ENCODE measurements at regions not wholly inside any gene's neighbourhood (a gene's known extent, or its start where the extent isn't known, plus 50 kb on each side); places are given as distances from the start of the nearest gene placed in this dataset.
"Not testable (repeated sequence)": the region's sequence is repeated elsewhere in the genome, so short reads cannot be mapped to it uniquely, and the experiment has no call there.

DNA sequence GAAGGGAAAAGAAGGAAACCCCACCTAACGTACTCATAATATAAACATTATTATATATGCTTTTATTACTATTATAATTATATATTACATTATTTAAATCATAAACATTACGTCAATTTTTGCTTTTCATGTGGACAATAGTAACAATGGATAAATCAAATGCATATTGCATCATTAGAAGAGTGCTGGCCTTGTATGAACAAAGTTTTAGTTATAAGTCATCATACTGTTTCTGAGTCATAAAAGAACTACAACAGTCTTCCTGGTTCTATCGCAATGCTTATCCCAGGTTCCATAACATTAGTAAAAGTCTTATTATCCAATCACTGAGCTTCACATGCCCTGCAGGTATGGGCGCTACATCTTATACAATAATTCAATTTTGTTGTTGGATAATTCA is 154.8 kb downstream of the SPATA31A6 start:
- not testable (repeated sequence) for H4K12ac ChIP-seq (ENCODE audit: low read depth, low read length); H3K4me1 ChIP-seq (ENCODE audit: control insufficient read depth in 1 of 2, insufficient read depth in 2 of 2, low read length in 2 of 2); H3K23ac ChIP-seq (ENCODE audit: low read length); H3K79me1 ChIP-seq (ENCODE audit: low read length); H3K36me3 ChIP-seq (ENCODE audit: control insufficient read depth in 1 of 2, insufficient read depth in 2 of 2, low read length in 2 of 2); H3K9ac ChIP-seq (ENCODE audit: low read length); H2BK5ac ChIP-seq (ENCODE audit: low read depth, low read length, poor library complexity); H2BK120ac ChIP-seq (ENCODE audit: insufficient read depth, low read length, poor library complexity); H3K27ac ChIP-seq (ENCODE audit: low read depth, low read length); H3K27me3 ChIP-seq (ENCODE audit: insufficient read depth, low read length); H4K91ac ChIP-seq (ENCODE audit: low read depth, low read length); H4K8ac ChIP-seq (ENCODE audit: low read depth, low read length); H3K18ac ChIP-seq (ENCODE audit: low read length); H2AK5ac ChIP-seq (ENCODE audit: low read length); H2BK12ac ChIP-seq (ENCODE audit: low read length); DNase-seq; H2AFZ ChIP-seq (ENCODE audit: insufficient read depth, low read length, poor library complexity); H3K4me3 ChIP-seq (ENCODE audit: low read depth, low read length); H3K9me3 ChIP-seq (ENCODE audit: insufficient read depth, low read depth, low read length); H3K79me2 ChIP-seq (ENCODE audit: control insufficient read depth, insufficient read depth, low read length, poor library complexity); H3K4me2 ChIP-seq (ENCODE audit: low read length); H3K4ac ChIP-seq (ENCODE audit: low read depth, low read length); H3K14ac ChIP-seq (ENCODE audit: low read length)
- no CpG with 5 or more reads among the region's 4 CpGs for WGBS (ENCODE audit: extremely low coverage, insufficient coverage, insufficient read length)

DNA sequence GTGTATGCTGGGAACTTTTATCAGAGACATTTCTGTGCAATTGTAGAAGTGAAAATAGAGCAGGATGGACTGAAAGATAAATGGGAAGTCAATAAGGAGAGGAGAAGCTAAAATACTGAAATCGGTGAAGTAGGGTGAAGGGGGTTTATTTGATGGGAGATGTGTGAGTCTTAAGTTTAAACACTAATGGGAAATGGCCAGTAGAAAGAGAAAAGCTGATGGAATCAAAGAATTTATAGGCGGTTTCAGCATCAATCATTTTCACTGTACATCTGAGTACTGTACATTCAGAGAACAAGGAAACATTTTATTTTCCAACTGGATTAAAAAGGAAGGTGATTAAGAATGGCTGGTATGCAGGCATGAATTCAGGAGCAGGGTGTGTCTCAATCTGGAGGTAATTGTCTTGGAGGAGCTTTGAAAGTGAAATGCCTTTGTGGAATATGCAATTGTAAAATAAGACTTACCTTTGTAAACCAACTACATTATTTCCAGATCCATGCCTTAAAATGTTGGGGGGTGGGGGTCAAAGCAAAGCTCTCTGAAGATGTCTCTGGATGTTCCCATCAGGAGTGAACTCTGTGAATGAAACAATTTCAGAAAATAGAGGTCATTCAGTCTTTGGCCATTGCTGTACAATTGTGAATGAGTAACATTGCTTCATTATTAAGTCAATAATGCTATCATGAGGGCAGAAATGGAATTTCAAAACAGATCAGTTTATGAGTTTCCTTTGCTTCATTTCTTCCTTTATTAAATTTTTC is 156.4 kb downstream of the SPATA31A6 start:
- H2AFZ ChIP-seq (ENCODE audit: insufficient read depth, low read length, poor library complexity); H2BK120ac ChIP-seq (ENCODE audit: insufficient read depth, low read length, poor library complexity); H4K12ac ChIP-seq (ENCODE audit: low read depth, low read length); H3K14ac ChIP-seq (ENCODE audit: low read length); H3K9me3 ChIP-seq (ENCODE audit: insufficient read depth, low read depth, low read length); H2AK5ac ChIP-seq (ENCODE audit: low read length); H3K27me3 ChIP-seq (ENCODE audit: insufficient read depth, low read length); H3K9ac ChIP-seq (ENCODE audit: low read length); H3K36me3 ChIP-seq (ENCODE audit: control insufficient read depth in 1 of 2, insufficient read depth in 2 of 2, low read length in 2 of 2); H3K4ac ChIP-seq (ENCODE audit: low read depth, low read length); H3K79me1 ChIP-seq (ENCODE audit: low read length); DNase-seq; H2BK12ac ChIP-seq (ENCODE audit: low read length); H4K91ac ChIP-seq (ENCODE audit: low read depth, low read length); H2BK5ac ChIP-seq (ENCODE audit: low read depth, low read length, poor library complexity); H3K27ac ChIP-seq (ENCODE audit: low read depth, low read length); H3K4me1 ChIP-seq (ENCODE audit: control insufficient read depth in 1 of 2, insufficient read depth in 2 of 2, low read length in 2 of 2); H4K8ac ChIP-seq (ENCODE audit: low read depth, low read length); H3K23ac ChIP-seq (ENCODE audit: low read length); H3K79me2 ChIP-seq (ENCODE audit: control insufficient read depth, insufficient read depth, low read length, poor library complexity); H3K4me3 ChIP-seq (ENCODE audit: low read depth, low read length); H3K4me2 ChIP-seq (ENCODE audit: low read length); H3K18ac ChIP-seq (ENCODE audit: low read length): not testable (repeated sequence)
- WGBS (ENCODE audit: extremely low coverage, insufficient coverage, insufficient read length): no CpG with 5 or more reads among the region's 2 CpGs

DNA sequence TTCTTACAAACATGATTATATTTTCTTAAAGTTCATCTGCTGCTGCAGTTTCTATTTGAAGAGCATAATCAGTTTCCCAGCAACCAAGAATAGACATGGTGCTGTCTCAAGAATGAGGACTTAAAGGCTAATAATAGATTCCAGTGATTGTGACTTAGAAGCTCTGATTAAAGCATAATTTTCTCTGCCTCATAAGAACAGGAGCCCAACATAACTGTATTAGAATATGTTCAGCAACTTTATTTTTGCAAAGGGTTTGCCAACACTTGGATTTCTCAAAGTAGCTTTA is 156.9 kb downstream of the SPATA31A6 start:
- not testable (repeated sequence) for H3K79me2 ChIP-seq (ENCODE audit: control insufficient read depth, insufficient read depth, low read length, poor library complexity); H3K36me3 ChIP-seq (ENCODE audit: control insufficient read depth in 1 of 2, insufficient read depth in 2 of 2, low read length in 2 of 2); H2BK12ac ChIP-seq (ENCODE audit: low read length); H3K4me2 ChIP-seq (ENCODE audit: low read length); H4K8ac ChIP-seq (ENCODE audit: low read depth, low read length); H3K4me3 ChIP-seq (ENCODE audit: low read depth, low read length); H2BK120ac ChIP-seq (ENCODE audit: insufficient read depth, low read length, poor library complexity); H2BK5ac ChIP-seq (ENCODE audit: low read depth, low read length, poor library complexity); H4K91ac ChIP-seq (ENCODE audit: low read depth, low read length); H3K4me1 ChIP-seq (ENCODE audit: control insufficient read depth in 1 of 2, insufficient read depth in 2 of 2, low read length in 2 of 2); H3K79me1 ChIP-seq (ENCODE audit: low read length); H3K14ac ChIP-seq (ENCODE audit: low read length); H4K12ac ChIP-seq (ENCODE audit: low read depth, low read length); H2AK5ac ChIP-seq (ENCODE audit: low read length); H3K9ac ChIP-seq (ENCODE audit: low read length); DNase-seq; H3K27ac ChIP-seq (ENCODE audit: low read depth, low read length); H3K23ac ChIP-seq (ENCODE audit: low read length); H3K27me3 ChIP-seq (ENCODE audit: insufficient read depth, low read length); H3K4ac ChIP-seq (ENCODE audit: low read depth, low read length); H3K9me3 ChIP-seq (ENCODE audit: insufficient read depth, low read depth, low read length); H3K18ac ChIP-seq (ENCODE audit: low read length); H2AFZ ChIP-seq (ENCODE audit: insufficient read depth, low read length, poor library complexity)

DNA sequence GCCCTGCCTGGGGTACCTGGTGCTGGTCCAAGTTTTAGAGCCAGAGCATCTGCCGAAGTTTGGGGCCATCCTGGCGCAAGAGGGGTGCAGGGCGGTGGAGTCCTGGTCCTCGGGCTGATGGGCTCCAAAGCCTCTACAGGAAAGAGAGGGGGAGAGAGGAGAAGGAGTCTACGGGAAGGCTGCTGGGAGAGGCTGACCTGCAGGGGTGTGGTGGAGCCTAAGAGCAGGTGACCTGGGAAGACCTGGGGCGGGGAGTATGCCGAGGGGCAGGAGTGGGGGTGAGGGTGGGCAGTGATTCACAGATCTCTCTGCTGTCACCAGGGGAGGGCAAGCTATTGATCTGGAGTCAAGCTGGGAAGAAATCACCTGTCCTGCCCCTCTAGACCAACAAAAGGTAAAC is 158.4 kb downstream of the SPATA31A6 start:
- H3K36me3 ChIP-seq (ENCODE audit: control insufficient read depth in 1 of 2, insufficient read depth in 2 of 2, low read length in 2 of 2); H3K4ac ChIP-seq (ENCODE audit: low read depth, low read length); H2BK5ac ChIP-seq (ENCODE audit: low read depth, low read length, poor library complexity); H3K79me2 ChIP-seq (ENCODE audit: control insufficient read depth, insufficient read depth, low read length, poor library complexity); H3K27ac ChIP-seq (ENCODE audit: low read depth, low read length); H4K12ac ChIP-seq (ENCODE audit: low read depth, low read length); H3K9me3 ChIP-seq (ENCODE audit: insufficient read depth, low read depth, low read length); H2AFZ ChIP-seq (ENCODE audit: insufficient read depth, low read length, poor library complexity); H4K8ac ChIP-seq (ENCODE audit: low read depth, low read length); H3K18ac ChIP-seq (ENCODE audit: low read length); H2AK5ac ChIP-seq (ENCODE audit: low read length); H4K91ac ChIP-seq (ENCODE audit: low read depth, low read length); H3K4me1 ChIP-seq (ENCODE audit: control insufficient read depth in 1 of 2, insufficient read depth in 2 of 2, low read length in 2 of 2); H2BK12ac ChIP-seq (ENCODE audit: low read length); H3K23ac ChIP-seq (ENCODE audit: low read length); H2BK120ac ChIP-seq (ENCODE audit: insufficient read depth, low read length, poor library complexity); H3K14ac ChIP-seq (ENCODE audit: low read length); H3K4me3 ChIP-seq (ENCODE audit: low read depth, low read length); H3K27me3 ChIP-seq (ENCODE audit: insufficient read depth, low read length); H3K4me2 ChIP-seq (ENCODE audit: low read length); H3K9ac ChIP-seq (ENCODE audit: low read length); DNase-seq; H3K79me1 ChIP-seq (ENCODE audit: low read length): not testable (repeated sequence)
- no CpG with 5 or more reads among the region's 7 CpGs for WGBS (ENCODE audit: extremely low coverage, insufficient coverage, insufficient read length)
